HEK293T (cell line): ENCODE measurements at regions not wholly inside any gene's neighbourhood (a gene's known extent, or its start where the extent isn't known, plus 50 kb on each side); places are given as distances from the start of the nearest gene placed in this dataset.

ENCODE experiments used
- CTCF ChIA-PET: fragments of 350-600 bp; formaldehyde crosslinking; extraction: SDS; loops from one replicate; lab custom pipeline; 2021; ENCODE audit warnings: antibody characterized with exemption, inconsistent platforms; lab: Yijun Ruan, JAX
- POLR2A ChIA-PET: fragments of 350-600 bp; formaldehyde crosslinking; extraction: SDS; loops from one replicate; lab custom pipeline; 2020; ENCODE audit warnings: antibody characterized with exemption, inconsistent platforms; lab: Yijun Ruan, JAX
- DNase-seq: peaks from one replicate; pipeline ENCODE4 v3.0.0; 2012; ENCODE audit warnings: mixed read lengths; ENCODE audit errors: extremely low spot score
- ARNT ChIP-seq: fragments of 450-650 bp; IDR thresholded peaks from 2 replicates; pipeline ENCODE4 v1.6.1; 2017; ENCODE audit warnings: mild to moderate bottlenecking
- BHLHE40 ChIP-seq: fragments of 450-650 bp; IDR thresholded peaks from 2 replicates; pipeline ENCODE4 v1.6.1; 2016; ENCODE audit warnings: mild to moderate bottlenecking, moderate library complexity, borderline replicate concordance
- CTBP1 ChIP-seq: fragments of 450-650 bp; IDR thresholded peaks from 2 replicates; pipeline ENCODE4 v1.6.1; 2016; ENCODE audit warnings: borderline replicate concordance
- ELF4 ChIP-seq: fragments of 450-650 bp; IDR thresholded peaks from 2 replicates; pipeline ENCODE4 v1.6.1; 2017; ENCODE audit warnings: antibody characterized with exemption
- FOXA1 ChIP-seq: fragments of 450-650 bp; IDR thresholded peaks from 2 replicates; pipeline ENCODE4 v1.6.1; 2016; ENCODE audit warnings: mild to moderate bottlenecking
- FOXK2 ChIP-seq: fragments of 450-650 bp; IDR thresholded peaks from 2 replicates; pipeline ENCODE4 v1.6.1; 2016; ENCODE audit warnings: mild to moderate bottlenecking
- FOXM1 ChIP-seq: fragments of 450-650 bp; IDR thresholded peaks from 2 replicates; pipeline ENCODE4 v1.6.1; 2017; ENCODE audit warnings: mild to moderate bottlenecking, borderline replicate concordance
- HDGF ChIP-seq: fragments of 450-650 bp; IDR thresholded peaks from 2 replicates; pipeline ENCODE4 v1.6.1; 2017; ENCODE audit warnings: antibody characterized with exemption, borderline replicate concordance
- L3MBTL2 ChIP-seq: fragments of 450-650 bp; conservative IDR thresholded peaks from 2 replicates; pipeline ENCODE4 v1.6.1; 2016; ENCODE audit warnings: mild to moderate bottlenecking
- LEF1 ChIP-seq: fragments of 450-650 bp; IDR thresholded peaks from 2 replicates; pipeline ENCODE4 v1.6.1; 2017; ENCODE audit warnings: mild to moderate bottlenecking, borderline replicate concordance
- NFRKB ChIP-seq: fragments of 450-650 bp; IDR thresholded peaks from 2 replicates; pipeline ENCODE4 v1.6.1; 2016; ENCODE audit warnings: mild to moderate bottlenecking, moderate library complexity
- SP1 ChIP-seq: fragments of 450-650 bp; IDR thresholded peaks from 2 replicates; pipeline ENCODE4 v1.6.1; 2017
- SUZ12 ChIP-seq: fragments of 450-650 bp; IDR thresholded peaks from 2 replicates; pipeline ENCODE4 v1.6.1; 2016; ENCODE audit warnings: mild to moderate bottlenecking
- TARDBP ChIP-seq: fragments of 450-650 bp; IDR thresholded peaks from 2 replicates; pipeline ENCODE4 v1.6.1; 2016
- TF ChIP-seq, protein P1 (sequence below): fragments of 450-650 bp; IDR thresholded peaks from 2 replicates; pipeline ENCODE4 v1.6.1; 2016

DNA sequence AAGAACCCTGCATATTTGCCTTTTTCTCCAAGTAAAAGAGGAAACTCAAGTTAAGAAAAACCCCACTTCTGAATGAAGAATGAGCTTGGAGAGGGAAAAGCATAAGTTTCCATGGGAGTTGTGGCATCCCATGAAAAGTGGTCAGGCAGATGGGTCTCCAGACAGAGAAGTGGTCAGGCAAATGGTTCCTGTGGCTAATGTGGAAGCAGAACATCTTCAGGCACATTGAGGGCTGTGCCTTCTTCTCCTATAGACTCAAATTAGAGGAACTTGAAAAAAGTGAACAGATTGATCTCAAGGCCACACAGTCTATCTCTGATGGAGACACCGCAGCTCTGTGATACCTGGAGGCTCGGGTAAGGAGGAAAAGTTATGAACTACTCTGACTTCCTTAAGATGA lies 55.7 kb upstream of the KIRREL1 start:
- no peak for DNase-seq
- CTCF ChIA-PET: no interaction called here
- no peak for TF ChIP-seq FOXM1
- no peak for TF ChIP-seq BHLHE40
- TF ChIP-seq FOXK2: no peak
- no peak for TF ChIP-seq CTBP1
- TF ChIP-seq ELF4: no peak
- TF ChIP-seq L3MBTL2: no peak
- TF ChIP-seq FOXA1: no peak
- TF ChIP-seq, protein P1, sequence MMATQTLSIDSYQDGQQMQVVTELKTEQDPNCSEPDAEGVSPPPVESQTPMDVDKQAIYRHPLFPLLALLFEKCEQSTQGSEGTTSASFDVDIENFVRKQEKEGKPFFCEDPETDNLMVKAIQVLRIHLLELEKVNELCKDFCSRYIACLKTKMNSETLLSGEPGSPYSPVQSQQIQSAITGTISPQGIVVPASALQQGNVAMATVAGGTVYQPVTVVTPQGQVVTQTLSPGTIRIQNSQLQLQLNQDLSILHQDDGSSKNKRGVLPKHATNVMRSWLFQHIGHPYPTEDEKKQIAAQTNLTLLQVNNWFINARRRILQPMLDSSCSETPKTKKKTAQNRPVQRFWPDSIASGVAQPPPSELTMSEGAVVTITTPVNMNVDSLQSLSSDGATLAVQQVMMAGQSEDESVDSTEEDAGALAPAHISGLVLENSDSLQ: no peak
- no peak for TF ChIP-seq ARNT
- no peak for TF ChIP-seq TARDBP
- TF ChIP-seq LEF1: no peak
- TF ChIP-seq NFRKB: no peak
- no peak for TF ChIP-seq SP1
- POLR2A ChIA-PET: no interaction called here

DNA sequence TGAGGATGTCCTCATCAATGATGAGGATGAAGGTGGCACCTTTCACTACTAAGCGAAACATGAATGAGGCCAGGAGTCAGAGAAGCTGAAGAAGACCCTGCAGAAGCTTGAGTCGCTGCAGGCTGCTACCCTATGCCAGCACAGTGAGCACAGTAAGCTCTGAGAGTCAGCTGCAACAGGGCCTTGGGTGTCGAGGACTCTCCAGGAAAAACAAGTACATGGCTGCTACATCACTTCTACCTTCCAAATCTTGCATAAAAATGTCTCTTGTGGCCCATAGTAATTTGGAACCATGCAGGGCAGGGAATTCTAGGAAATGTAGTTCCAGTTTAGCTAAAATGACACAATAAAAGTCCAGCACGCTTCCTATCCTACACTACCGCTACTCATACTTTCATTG lies 51.5 kb upstream of the KIRREL1 start:
- DNase-seq: no peak
- ChIA-PET CTCF (no interaction called here), POLR2A (interaction anchor here (1.2 kb wide), 1 partner anchor 16 kb away, joined by 3 read pairs; no protein-coding TSS in a partner anchor)
- TF ChIP-seq BHLHE40 (no peak), SP1 (no peak), CTBP1 (no peak), FOXK2 (no peak), L3MBTL2 (no peak), SUZ12 (no peak), HDGF (no peak), NFRKB (no peak), ARNT (no peak)
- TF ChIP-seq, protein P1: no peak
